Sigmoid colon (tissue), 6 donors: ENCODE measurements at regions not wholly inside any gene's neighbourhood (a gene's known extent, or its start where the extent isn't known, plus 50 kb on each side); places are given as distances from the start of the nearest gene placed in this dataset.

Experiments used
- DNase-seq: peaks from one replicate; pipeline ENCODE4 v3.0.0-alpha.2; 2019
- H3K27ac ChIP-seq, 4 donors: fragments of 200-600 bp; sonication (generic); one replicate each; pipeline ENCODE4 v1.5.1; 2016 to 2019; ENCODE audit warnings: mild to moderate bottlenecking in 1 of 4
- H3K27me3 ChIP-seq, 3 donors: fragments of 200-600 bp; sonication (generic); one replicate each; pipeline ENCODE4 v1.5.1; 2019; ENCODE audit warnings: mild to moderate bottlenecking in 1 of 3
- H3K36me3 ChIP-seq, 4 donors: fragments of 200-600 bp; sonication (generic); one replicate each; pipeline ENCODE4 v1.5.1; 2016 to 2019
- H3K4me1 ChIP-seq, 4 donors: fragments of 200-600 bp; sonication (generic); one replicate each; pipeline ENCODE4 v1.5.1; 2017 to 2019
- H3K4me3 ChIP-seq, 4 donors: fragments of 200-600 bp; sonication (generic); one replicate each; pipeline ENCODE4 v1.5.1; 2017 to 2019; ENCODE audit warnings: mild to moderate bottlenecking in 2 of 4, moderate library complexity in 1 of 4
- H3K9me3 ChIP-seq, 4 donors: fragments of 200-600 bp in 3 of 4; sonication (generic) in 3 of 4; one replicate each; pipeline versions ENCODE4 v1.5.1 to v1.6.1; 2013 to 2019
- EP300 ChIP-seq, 4 donors: sonication (generic); formaldehyde crosslinking; IDR thresholded peaks; one replicate each; pipeline ENCODE4 v1.6.1; 2017; ENCODE audit warnings: antibody characterized with exemption in 4 of 4
- POLR2A ChIP-seq, 2 donors: fragments of 450-650 bp; IDR thresholded peaks; one replicate each; pipeline ENCODE4 v1.6.1; 2016; ENCODE audit warnings: antibody characterized with exemption in 2 of 2, mild to moderate bottlenecking in 2 of 2, moderate library complexity in 2 of 2
- POLR2AphosphoS5 ChIP-seq, 4 donors: sonication (generic); formaldehyde crosslinking; IDR thresholded peaks; one replicate each; pipeline ENCODE4 v1.6.1; 2017; ENCODE audit warnings: antibody characterized with exemption in 4 of 4
- WGBS, 2 donors: extraction: QIAGEN DNeasy Blood & Tissue Kit; methylation state at CpG; one replicate each; pipeline ENCODE4 v1.1.7; 2013; 5-methylcytosine and 5-hydroxymethylcytosine counted together
- intact Hi-C: fragments of 100-400 bp; cut with DNase I; formaldehyde crosslinking; loops from one replicate; pipeline ENCODE4 v1.15.1; 2023
- TF ChIP-seq, protein P1 (sequence below), 4 experiments: fragments of 450-650 bp in 3 of 4; fragments of 200-600 bp in 1 of 4; IDR thresholded peaks; one replicate each; pipeline ENCODE4 v1.5.1; 2016 to 2019; ENCODE audit warnings: antibody characterized with exemption in 4 of 4, mild to moderate bottlenecking in 3 of 4, moderate library complexity in 2 of 4
- donor health status: healthy with polysubstance abuse.
- donor health status: healthy.

DNA sequence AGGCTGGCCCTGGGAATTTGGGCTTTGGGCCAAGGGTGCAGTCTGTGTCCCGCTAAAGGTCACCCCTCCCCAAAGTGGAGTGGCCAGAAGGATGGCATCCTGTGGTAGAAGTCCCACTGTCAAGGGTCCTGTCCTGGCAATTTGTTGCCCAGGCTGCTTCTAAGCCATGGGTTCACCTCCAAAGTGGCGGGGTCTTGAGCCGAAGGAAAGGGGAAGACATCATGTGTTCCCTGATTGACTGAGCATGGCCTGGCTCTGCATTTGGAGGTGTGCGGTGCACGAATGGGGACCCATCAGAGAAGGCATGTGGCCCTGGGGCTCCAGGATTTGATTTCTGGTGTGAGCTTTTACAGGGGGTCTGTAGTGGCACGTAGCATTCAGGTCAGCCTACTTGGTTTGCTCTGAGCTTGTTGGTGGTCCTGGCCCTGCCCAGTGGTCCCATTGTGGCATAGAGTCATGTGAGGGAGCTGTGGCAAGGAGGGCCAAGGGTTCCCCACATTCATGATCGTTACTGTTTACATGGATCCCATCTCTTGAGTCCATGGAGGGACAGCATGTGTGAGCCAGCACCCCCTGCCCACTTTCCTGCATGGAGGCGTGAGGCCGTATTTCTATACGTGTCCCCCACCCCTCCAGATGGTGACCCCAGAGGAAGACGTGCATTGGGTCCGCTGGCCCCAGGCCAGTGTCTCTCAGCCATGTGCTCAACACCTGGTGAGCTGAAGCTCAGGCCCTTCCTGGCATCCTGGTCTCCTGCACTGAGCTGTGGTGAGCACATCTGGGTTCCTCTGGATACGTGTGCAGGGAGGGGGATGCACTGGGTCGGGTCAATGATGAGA is 225.1 kb downstream of the SNRPN start:
- peak; percentile 53 for DNase-seq

DNA sequence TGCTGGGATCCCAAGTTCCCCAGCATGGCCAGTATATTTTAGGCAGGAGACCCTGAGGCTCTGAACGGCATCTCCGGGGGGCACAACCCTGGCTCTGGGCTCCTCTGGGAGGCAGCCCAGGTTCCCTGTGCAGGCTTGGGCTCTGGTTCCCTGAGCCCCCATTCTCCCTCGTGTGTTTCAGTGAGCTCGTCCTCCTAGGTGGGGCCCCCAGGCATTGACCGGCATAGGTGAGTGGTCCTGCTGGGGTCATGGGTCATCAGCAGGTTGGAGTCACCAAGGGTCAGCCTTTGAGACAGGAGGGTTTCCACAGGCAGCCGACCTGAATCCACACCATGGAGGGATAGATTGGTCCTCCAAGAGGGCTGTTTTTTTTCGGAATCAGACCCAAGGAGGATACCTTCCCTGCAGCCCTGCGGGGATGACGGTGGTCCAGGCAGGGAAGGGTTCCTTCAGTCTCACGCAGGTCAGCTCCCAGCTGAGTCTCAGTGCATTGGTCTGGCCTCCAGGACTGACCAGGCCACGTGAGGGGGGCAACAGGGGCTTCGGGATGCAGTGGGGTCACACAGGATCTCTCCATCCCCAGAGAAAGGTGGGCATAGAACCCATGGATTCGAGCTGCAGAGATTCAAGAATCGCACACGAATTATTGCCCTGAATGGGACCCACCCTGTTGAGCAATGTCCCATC is 226.0 kb downstream of the SNRPN start:
- peak; percentile 53 for DNase-seq
- H3K36me3 ChIP-seq, result no peaks in the 10 kb centered on the region
- H3K27me3 ChIP-seq, result no peaks in the 10 kb centered on the region
- peaks cover 0 to 4% (median under 1%) of the 10 kb centered on the region in 4 donors for H3K9me3 ChIP-seq
- no peak overlapping the region for H3K27ac ChIP-seq
- H3K4me3 ChIP-seq, result no peak overlapping the region
- intact Hi-C loops, result no loop called here
- TF ChIP-seq, protein P1, sequence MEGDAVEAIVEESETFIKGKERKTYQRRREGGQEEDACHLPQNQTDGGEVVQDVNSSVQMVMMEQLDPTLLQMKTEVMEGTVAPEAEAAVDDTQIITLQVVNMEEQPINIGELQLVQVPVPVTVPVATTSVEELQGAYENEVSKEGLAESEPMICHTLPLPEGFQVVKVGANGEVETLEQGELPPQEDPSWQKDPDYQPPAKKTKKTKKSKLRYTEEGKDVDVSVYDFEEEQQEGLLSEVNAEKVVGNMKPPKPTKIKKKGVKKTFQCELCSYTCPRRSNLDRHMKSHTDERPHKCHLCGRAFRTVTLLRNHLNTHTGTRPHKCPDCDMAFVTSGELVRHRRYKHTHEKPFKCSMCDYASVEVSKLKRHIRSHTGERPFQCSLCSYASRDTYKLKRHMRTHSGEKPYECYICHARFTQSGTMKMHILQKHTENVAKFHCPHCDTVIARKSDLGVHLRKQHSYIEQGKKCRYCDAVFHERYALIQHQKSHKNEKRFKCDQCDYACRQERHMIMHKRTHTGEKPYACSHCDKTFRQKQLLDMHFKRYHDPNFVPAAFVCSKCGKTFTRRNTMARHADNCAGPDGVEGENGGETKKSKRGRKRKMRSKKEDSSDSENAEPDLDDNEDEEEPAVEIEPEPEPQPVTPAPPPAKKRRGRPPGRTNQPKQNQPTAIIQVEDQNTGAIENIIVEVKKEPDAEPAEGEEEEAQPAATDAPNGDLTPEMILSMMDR (IDR thresholded peaks at IDR 0.05), result no peak
- TF ChIP-seq EP300 (IDR thresholded peaks at IDR 0.05) (no peak), POLR2AphosphoS5 (IDR thresholded peaks at IDR 0.05) (no peak), POLR2A (IDR thresholded peaks at IDR 0.05) (no peak)
- no peaks in the 10 kb centered on the region for H3K4me1 ChIP-seq
- 78 to 79% methylated on average over 15 of the region's 15 CpGs for WGBS, 2 donors

More for the DNA sequence above, 225.1 kb downstream of the SNRPN start:
- Histone ChIP-seq H3K36me3 (no peaks in the 10 kb centered on the region), H3K9me3 (peaks cover 0 to 9% (median 2%) of the 10 kb centered on the region in 4 donors), H3K27me3 (no peaks in the 10 kb centered on the region), H3K4me1 (no peaks in the 10 kb centered on the region), H3K27ac (no peak overlapping the region), H3K4me3 (no peak overlapping the region)
- TF ChIP-seq EP300 (IDR thresholded peaks at IDR 0.05), result no peak
- TF ChIP-seq, protein P1 (IDR thresholded peaks at IDR 0.05), result no peak
- no peak for TF ChIP-seq POLR2AphosphoS5 (IDR thresholded peaks at IDR 0.05)
- no peak for TF ChIP-seq POLR2A (IDR thresholded peaks at IDR 0.05)
- intact Hi-C loops, result no loop called here
- 86 to 89% methylated on average over 14 of the region's 14 CpGs for WGBS, 2 donors

DNA sequence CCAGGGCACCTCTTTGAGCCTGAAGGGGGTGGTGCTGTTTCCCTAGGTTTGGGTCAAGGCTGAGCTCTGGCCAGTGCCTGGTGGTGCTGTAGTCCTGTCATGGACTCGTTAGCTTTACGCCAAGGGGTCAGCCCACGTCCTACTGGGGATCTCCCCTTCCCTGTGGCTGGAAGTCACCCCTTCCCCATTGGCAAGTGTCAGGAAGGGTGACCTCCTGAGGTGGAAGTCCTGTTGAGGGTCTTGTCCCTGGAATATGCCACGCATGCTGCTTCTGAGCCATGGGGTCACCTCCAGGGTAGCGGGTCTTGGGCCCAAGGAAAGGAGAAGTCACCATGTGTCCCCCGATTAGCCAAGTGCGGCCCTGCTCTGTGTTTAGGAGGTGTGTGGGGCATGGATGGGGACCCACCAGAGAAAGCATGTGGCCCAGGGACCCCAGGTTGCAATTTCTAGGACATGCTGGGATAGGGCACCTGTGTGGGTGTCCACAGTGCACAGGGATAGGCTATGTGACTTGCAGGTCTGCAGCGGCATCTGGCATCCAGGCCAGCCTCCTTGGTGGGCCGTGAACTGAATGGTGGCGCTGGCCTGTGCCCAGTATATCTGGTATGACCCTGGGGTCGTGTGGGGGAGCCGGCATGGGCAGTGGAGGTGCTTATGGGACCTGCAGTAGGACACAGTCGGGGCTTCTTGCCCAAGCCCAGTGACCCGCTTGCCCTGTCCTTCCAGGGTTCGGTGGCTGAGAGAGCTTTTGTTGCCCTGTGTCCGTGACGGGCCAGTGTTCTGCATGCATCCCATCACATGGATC is 226.7 kb downstream of the SNRPN start:
- Histone ChIP-seq H3K27me3 (no peaks in the 10 kb centered on the region), H3K9me3 (peaks cover 0 to 4% (median 0%) of the 10 kb centered on the region in 4 donors), H3K27ac (no peak overlapping the region), H3K4me3 (no peak overlapping the region), H3K36me3 (no peaks in the 10 kb centered on the region), H3K4me1 (no peaks in the 10 kb centered on the region)
- 88 to 89% methylated on average over 17 of the region's 17 CpGs for WGBS, 2 donors
- TF ChIP-seq POLR2A (IDR thresholded peaks at IDR 0.05) (no peak), EP300 (IDR thresholded peaks at IDR 0.05) (no peak), POLR2AphosphoS5 (IDR thresholded peaks at IDR 0.05) (no peak)
- TF ChIP-seq, protein P1 (IDR thresholded peaks at IDR 0.05), result no peak
- intact Hi-C loops, result no loop called here
- peak; percentile 46 for DNase-seq

DNA sequence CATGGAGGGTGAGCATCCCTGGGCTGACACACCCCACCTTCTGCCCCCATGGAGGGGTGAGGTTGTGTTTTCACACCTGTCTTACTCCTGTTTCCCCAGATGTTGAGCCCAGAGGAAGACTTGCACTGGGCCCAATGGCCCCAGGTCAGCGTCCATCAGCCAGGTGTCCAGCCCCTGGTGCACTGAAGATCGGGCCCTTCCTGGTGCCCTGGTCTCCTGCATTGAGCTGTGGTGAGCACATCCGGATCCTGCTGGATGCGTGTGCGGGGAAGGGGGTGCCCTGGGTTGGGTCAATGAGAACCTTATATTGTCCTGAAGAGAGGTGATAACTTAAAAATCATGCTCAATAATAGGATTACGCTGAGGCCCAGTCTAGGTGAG is 227.3 kb downstream of the SNRPN start:
- no peak overlapping the region for H3K27ac ChIP-seq
- no peak overlapping the region for H3K4me3 ChIP-seq
- no peaks in the 10 kb centered on the region for H3K36me3 ChIP-seq
- no peak for TF ChIP-seq POLR2A (IDR thresholded peaks at IDR 0.05)
- TF ChIP-seq POLR2AphosphoS5 (IDR thresholded peaks at IDR 0.05), result no peak
- TF ChIP-seq, protein P1 (IDR thresholded peaks at IDR 0.05), result no peak
- no peak for TF ChIP-seq EP300 (IDR thresholded peaks at IDR 0.05)
- 92 to 95% methylated on average over 6 of the region's 6 CpGs for WGBS, 2 donors
- peak; percentile 35 for DNase-seq
- H3K27me3 ChIP-seq, result no peaks in the 10 kb centered on the region
- intact Hi-C loops, result no loop called here
- H3K4me1 ChIP-seq, result no peaks in the 10 kb centered on the region
- peaks cover 0 to under 1% (median 0%) of the 10 kb centered on the region in 4 donors for H3K9me3 ChIP-seq
